ACHN (cell line): ENCODE measurements at regions not wholly inside any gene's neighbourhood (a gene's known extent, or its start where the extent isn't known, plus 50 kb on each side); places are given as distances from the start of the nearest gene placed in this dataset.

Experiments used
- DNase-seq: peaks from one replicate; pipeline ENCODE4 v3.0.0-alpha.2; 2015
- in situ Hi-C: cut with HindIII; loops from 2 replicates; pipeline ENCODE4 v1.10.0; 2017; ENCODE audit warnings: low sequenced_read_pairs, low pct_ligation_motif_present, low pct_unique_long_range_greater_than_20kb

GRCh38 chr20:52348434-52348833 lies 156.9 kb upstream of the ZFP64 start:
- no peak for DNase-seq
- in situ Hi-C loops, result no loop called here

- in situ Hi-C loops, result no loop called here
- DNase-seq, result no peak
Measured at GRCh38 chr20:52346797-52347196, 155.2 kb upstream of the ZFP64 start.

GRCh38 chr20:52342913-52343312 lies 151.3 kb upstream of the ZFP64 start:
- in situ Hi-C loops, result no loop called here
- no peak for DNase-seq

GRCh38 chr20:52340036-52340634 lies 148.6 kb upstream of the ZFP64 start:
- in situ Hi-C loops, result no loop called here
- DNase-seq, result peak; percentile 1

GRCh38 chr20:52332649-52333250 lies 141.2 kb upstream of the ZFP64 start:
- in situ Hi-C loops, result no loop called here
- DNase-seq, result no peak

- in situ Hi-C loops, result no loop called here
Measured at GRCh38 chr20:52332230-52332629, 140.7 kb upstream of the ZFP64 start.

GRCh38 chr20:52331655-52332054 lies 140.1 kb upstream of the ZFP64 start:
- no peak for DNase-seq
- in situ Hi-C loops, result no loop called here

More at GRCh38 chr20:52332230-52332629, 140.7 kb upstream of the ZFP64 start:
- DNase-seq, result no peak

- in situ Hi-C loops, result no loop called here
- no peak for DNase-seq
Measured at GRCh38 chr20:52321396-52321795, 129.8 kb upstream of the ZFP64 start.

GRCh38 chr20:52318651-52319050 lies 127.1 kb upstream of the ZFP64 start:
- DNase-seq, result no peak
- in situ Hi-C loops, result no loop called here

- in situ Hi-C loops, result no loop called here
- peak; percentile 43 for DNase-seq
Measured at GRCh38 chr20:52313341-52313963, 121.9 kb upstream of the ZFP64 start.

GRCh38 chr20:52312132-52312729 lies 120.7 kb upstream of the ZFP64 start:
- in situ Hi-C loops, result no loop called here
- DNase-seq, result peak; percentile 50

- no peak for DNase-seq
- in situ Hi-C loops, result no loop called here
Measured at GRCh38 chr20:52311209-52311794, 119.7 kb upstream of the ZFP64 start.

GRCh38 chr20:52309181-52309580 lies 117.6 kb upstream of the ZFP64 start:
- no peak for DNase-seq
- in situ Hi-C loops, result no loop called here

- DNase-seq, result no peak
Measured at GRCh38 chr20:52306477-52306876, 114.9 kb upstream of the ZFP64 start.

GRCh38 chr20:52305858-52306257 lies 114.3 kb upstream of the ZFP64 start:
- no peak for DNase-seq
- in situ Hi-C loops, result no loop called here

More at GRCh38 chr20:52306477-52306876, 114.9 kb upstream of the ZFP64 start:
- in situ Hi-C loops, result no loop called here

- in situ Hi-C loops, result no loop called here
- DNase-seq, result no peak
Measured at GRCh38 chr20:52305024-52305645, 113.6 kb upstream of the ZFP64 start.

GRCh38 chr20:52303281-52303950 lies 111.8 kb upstream of the ZFP64 start:
- in situ Hi-C loops, result no loop called here
- DNase-seq, result no peak

- DNase-seq, result no peak
- in situ Hi-C loops, result no loop called here
Measured at GRCh38 chr20:52302736-52303135, 111.2 kb upstream of the ZFP64 start.
